Breast epithelium (tissue), 3 donors: ENCODE measurements at regions not wholly inside any gene's neighbourhood (a gene's known extent, or its start where the extent isn't known, plus 50 kb on each side); places are given as distances from the start of the nearest gene placed in this dataset.

Experiments used
- CTCF ChIP-seq, 3 donors: fragments of 450-650 bp; IDR thresholded peaks; one replicate each; pipeline ENCODE4 v1.5.1; 2016 to 2017; ENCODE audit warnings: antibody characterized with exemption in 3 of 3, mild to moderate bottlenecking in 3 of 3, moderate library complexity in 3 of 3
- POLR2AphosphoS5 ChIP-seq, 3 donors: sonication (generic); formaldehyde crosslinking; IDR thresholded peaks; one replicate each; pipeline ENCODE4 v1.6.1; 2017; ENCODE audit warnings: antibody characterized with exemption in 3 of 3

DNA sequence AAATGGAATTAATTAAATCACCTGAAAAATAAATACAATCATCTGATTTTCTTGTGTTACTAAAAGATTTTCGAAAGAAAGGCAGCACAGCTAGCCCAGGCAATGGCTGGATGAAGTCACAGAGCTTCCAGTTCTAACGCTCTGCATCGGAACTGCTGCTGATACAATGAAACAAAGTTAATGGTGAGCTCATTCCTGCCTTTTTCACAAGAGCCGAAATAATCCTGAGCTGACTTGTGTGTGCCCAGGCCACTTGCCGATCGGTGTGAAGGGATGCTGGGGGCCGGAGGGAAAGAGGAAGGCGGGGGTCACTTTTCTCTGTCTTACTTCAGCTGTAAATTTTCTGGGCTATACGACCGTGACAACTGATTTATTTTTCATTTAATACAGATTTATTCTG, 149.5 kb downstream of the INO80D start:
- TF ChIP-seq CTCF (IDR thresholded peaks at IDR 0.05) (no peak), POLR2AphosphoS5 (IDR thresholded peaks at IDR 0.05) (no peak)
